GM19395 (cell line): ENCODE measurements at regions not wholly inside any gene's neighbourhood (a gene's known extent, or its start where the extent isn't known, plus 50 kb on each side); places are given as distances from the start of the nearest gene placed in this dataset.

Experiments
- ATAC-seq: cut with Tn5 transposase; IDR thresholded peaks from one replicate; pipeline ENCODE4 v1.9.1; 2021; ENCODE audit warnings: mild to moderate bottlenecking, moderate library complexity; ENCODE audit not compliant: unreplicated experiment

DNA sequence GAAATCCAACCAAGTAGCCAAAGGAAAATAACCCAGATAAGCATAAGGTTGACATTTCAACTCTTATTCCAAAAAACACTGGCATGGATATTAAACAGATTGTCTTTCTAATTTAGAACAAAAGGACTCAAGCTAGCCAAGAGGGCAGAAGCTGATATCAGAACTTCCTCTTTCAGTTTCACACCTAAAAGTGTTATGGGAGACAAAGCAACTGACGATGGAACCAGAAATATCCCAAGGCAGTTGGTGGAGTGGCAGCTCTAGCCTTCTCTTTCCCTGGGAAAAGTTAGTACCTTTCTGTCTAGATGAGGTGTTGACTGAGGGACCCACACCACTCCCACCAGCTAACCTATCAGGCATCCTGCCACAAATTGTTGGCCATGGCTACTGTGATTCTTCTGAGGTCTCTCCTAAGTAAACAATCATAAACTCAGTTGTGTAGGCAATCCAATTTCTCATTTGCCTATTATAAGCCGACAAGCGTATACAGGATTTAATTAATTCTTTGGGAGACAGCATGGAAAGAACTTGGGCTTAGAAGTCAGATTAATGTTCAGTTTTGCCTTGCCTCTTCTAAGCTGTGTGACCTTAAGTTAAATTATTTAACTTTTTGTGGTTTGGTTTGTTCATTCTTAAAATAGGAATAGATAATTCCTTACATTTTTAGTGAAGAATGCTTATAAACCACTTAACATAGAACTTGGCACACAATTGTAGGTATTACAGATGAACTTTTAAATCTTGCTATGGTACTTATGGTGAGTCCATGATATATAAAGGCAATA, 110.9 kb upstream of the ADAMTSL1 start:
- ATAC-seq: peak; percentile 55

DNA sequence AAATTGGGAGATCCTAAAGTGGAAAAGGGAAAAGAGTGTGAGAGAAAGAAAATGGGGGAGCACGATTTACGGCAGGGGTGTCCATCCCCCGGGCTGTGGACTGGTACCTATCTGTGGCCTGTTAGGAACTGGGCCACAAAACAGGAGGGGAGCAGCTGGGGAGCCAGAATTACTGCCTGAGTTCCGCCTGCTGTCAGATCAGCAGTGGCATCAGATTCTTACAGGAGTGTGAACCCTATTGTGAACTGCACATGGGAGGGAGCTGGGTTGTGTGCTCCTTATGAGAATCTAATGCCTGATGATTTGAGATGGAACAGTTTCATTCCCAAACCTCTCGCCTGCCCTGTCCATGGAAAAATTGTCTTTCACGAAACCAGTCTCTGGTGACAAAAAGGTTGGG, 108.3 kb upstream of the ADAMTSL1 start:
- no peak for ATAC-seq

DNA sequence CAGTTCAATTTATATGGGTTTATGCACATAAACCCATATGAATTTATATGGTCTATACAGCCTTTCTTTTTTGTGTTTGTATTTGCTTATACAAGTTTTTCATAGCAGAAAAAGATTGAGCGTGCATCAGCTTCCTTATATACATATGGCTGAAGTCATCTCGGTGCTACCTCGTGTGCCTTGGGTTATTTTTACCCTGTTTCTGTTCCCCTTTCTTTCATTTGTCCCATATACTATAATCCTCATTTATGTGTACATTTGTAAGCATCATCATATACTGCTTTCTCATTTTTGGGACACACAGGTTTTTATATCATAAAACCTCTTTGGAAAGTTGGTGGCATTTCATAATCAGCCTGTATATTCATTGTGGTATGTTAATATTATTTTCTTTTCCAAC, 107.8 kb upstream of the ADAMTSL1 start:
- peak; percentile 60 for ATAC-seq

DNA sequence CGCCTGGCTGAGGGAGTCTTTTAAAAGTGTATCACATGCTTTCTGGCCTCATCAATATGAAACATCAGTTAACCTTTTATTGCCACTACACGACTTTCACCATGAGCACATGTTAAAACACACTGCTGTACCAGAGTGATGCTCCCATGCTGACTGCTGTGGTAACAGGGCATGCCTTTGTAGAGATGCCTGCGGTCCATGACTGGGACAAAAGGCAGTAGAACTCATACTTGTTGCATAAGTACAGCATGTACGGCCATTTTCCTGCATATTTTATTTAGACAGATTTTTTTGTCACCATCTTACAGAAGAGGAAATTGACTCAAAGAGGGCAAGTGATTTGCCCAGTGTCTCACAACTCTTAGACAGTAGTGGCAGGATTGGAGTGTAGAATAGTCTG, 105.7 kb upstream of the ADAMTSL1 start:
- ATAC-seq: no peak

DNA sequence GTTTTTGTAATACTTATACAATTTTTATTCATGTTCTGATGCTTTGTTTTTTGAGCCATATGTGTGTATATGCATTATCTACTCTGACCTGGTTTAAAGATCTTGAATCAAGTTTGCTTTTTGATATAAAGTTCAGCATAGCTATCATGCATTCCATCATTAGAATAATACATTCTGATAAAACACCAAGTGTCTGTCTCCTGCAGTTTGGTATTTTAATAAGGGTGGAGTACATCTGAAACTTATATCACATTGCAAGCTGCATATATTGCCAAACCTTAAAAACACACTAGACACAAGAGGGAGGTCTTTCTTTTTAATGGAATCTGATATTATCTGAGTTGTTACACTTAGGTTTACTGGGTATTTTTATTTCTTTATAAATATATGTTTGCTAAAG, 102.8 kb upstream of the ADAMTSL1 start:
- ATAC-seq: no peak

DNA sequence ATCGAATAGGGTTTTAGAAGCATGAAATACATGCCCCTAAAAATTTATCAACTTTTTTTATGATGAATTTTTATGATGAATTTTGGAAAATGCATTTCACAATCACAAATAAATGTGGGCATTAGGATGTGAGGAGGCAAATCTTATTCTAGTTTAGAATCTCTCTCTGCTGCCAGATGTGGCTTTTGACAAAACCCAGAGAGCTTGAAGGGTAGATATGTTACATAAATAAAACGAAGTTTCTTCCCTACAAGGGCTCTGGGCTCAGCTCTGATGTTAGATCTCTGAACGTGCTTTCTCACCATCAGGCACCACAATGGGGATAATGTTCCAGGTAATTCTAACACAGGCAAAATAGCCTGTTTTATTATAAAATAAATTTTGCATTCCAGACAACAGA, 102.3 kb upstream of the ADAMTSL1 start:
- ATAC-seq: no peak

DNA sequence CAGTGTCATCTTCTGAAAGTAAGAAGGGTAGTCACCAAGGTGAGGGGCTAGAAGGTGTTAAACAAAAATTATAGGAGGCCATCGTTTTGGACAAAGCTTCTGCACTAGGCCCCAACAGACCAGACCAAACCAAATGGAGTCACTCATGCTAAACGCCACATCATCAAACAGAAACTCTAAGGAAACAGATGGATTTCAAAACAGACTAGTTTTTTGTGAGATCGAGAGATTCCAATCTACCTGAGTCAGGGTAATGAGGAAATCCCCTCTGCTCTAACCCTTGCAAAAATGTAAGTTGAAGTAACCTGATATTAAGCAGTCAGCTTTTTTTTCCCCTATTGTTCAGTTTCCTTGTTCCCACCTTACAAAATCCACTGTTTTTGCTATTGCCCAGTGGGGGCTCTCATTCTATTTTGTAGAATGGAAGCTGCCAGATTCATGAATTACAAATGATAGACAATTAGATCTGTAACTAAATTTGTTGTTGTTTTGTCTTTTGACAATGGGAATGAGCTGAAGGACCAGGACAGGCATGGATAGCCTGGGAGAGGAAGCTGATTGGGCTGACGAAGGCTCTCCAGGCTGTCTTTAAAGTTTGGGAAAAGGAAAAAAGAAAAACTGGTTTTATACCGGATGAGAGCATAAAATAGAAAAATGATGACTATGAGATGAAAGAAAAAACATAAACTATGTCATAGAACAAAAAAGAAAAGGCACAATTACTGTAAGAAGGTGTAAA, 94.7 kb upstream of the ADAMTSL1 start:
- no peak for ATAC-seq

DNA sequence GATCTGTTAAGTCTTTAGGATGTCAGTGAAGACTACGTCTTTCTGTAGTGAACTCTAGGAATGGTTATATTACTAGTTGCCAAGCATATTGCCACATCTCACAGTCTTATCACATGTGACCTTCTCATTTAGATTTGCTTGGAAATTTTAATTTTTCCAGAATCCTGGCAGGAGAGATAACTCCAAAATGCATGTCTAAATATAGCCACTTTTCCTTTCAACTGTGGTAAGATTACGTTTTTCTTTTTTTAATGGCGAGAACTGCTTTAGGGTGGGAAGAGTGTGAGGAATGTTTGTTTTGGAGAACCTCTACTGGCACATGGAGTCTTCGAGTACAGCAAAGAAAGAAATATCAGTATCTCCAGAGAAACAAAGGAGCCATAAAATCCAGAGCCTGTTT, 91.7 kb upstream of the ADAMTSL1 start:
- ATAC-seq: no peak

DNA sequence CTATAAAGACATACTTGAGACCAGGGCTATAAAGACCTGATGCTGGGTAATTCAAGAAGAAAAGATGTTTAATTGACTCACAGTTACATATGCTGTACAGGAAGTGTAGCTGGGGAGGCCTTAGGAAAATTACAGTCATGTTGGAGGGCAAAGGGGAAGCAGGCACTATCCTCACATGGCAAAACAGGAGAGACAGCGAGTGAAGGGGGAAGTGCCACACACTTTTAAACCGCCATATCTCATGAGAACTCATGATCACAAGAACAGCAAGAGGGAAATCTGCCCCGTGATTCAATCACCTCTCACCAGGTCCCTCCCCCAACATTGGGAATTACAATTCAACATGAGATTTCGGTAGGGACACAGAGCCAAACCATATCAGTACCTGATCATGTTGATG, 89.9 kb upstream of the ADAMTSL1 start:
- no peak for ATAC-seq

DNA sequence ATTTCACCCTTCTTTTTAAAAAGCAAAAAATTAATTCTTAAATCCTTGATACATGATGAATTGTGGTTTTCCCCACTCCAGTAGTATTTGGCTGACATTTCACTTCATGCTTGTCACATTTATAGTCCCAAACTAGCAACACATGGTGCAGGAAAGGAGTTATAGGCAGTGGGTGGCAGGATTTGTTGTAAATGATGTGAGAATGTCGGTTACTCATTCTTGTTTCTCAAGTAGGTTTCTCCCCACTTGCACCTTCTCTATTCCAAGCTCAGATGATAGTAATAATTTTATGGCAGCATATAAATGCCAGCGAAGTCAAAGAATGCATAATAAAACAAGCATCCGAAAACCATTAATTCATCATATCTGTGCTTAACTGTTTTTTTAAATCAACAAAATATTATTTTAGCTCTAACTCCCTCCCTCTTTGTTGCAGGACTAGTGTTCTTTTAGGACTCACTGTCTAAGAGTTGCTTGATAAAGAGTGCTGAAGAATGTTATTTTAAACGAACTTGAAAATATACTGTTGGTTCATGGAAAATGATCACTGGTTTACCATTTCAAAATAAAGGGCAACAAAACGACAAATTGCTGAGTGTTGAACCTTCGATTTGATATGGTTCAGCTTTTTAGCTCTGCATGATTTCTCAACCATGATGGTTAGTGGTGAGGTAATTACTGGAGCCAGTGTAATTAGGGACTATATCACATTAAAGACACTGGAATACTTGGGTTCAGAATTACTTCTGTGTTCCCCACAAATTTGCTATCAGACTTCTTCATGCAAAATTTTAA, 88.1 kb upstream of the ADAMTSL1 start:
- ATAC-seq: no peak

DNA sequence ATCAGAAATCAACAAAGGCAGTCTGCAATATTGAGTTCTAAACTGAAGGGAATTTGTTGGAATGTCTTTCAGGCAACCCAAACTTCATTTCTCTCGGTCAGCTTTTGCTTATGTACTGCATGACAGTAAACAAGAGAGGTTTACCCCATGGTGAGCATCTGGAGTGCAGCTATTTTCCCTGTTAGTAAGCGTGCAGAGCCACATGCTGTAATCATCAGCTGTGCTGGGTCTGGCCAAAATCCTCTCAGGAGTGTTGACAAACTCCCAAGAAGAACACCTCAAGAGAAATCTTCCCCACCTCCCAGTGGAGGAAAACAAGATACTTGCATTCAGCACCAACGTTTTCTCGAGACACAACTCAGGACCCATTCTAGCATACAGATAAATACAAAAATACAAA, 83.6 kb upstream of the ADAMTSL1 start:
- no peak for ATAC-seq

DNA sequence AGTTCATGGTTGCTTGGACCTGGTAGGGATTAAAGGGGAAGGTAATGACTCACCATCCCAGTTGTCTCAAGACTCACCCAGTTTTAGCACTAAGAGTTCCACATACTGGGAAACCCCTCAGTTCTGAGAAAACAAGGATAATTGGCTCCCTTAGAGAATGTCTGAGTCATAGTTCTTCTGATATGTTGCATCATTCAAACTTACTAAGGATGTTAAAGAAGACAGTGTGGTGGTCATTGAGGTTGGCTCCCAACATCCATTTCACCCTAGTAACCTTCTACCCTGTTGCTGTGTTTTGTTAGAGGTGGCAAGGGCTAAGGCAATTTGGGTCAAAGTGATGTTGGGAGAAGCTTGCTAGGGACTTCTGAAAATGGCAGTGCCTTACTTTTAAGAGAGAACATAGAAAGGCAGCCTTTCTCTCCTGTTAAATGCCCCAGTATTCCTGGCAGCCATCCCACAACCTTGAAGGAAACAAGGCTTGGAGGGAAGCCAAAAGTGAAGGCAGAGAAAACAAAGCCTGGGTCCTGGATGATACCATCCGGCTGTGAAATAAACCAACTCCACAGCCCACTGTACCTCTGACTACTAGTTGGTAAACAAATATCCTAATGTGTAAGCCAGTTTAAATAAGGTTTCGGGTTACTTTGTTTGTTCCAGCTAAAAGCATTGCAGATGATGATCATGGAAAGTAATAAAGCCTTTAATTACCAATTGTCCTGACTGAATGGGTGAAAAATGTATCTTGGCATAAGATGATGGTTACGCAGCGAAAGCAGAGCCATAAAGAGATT, 80.4 kb upstream of the ADAMTSL1 start:
- no peak for ATAC-seq

DNA sequence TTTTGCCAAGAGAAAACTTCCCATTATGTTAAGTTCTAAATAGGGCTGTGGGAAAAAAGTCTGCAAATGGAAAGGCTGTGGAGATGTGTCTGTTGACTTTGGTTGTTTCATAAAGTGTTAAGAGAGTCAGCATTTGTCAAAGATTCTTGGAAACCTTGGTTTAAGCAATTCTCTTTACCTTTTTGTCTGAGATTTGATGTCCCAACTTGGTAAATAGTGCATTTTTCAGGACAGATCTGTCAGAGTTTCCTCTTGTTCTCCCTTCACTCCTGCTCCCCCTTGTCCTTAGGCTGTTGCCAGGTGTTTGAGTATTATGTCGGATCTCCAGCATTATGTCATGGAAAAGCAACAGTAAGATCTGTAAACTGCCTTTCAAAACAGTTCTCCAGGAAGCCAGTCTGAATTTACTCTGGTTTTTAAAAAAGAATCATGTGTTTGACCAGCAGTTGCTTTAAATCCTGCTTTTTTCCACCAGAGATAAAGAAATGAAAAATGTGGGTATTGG, 79.1 kb upstream of the ADAMTSL1 start:
- ATAC-seq: no peak

DNA sequence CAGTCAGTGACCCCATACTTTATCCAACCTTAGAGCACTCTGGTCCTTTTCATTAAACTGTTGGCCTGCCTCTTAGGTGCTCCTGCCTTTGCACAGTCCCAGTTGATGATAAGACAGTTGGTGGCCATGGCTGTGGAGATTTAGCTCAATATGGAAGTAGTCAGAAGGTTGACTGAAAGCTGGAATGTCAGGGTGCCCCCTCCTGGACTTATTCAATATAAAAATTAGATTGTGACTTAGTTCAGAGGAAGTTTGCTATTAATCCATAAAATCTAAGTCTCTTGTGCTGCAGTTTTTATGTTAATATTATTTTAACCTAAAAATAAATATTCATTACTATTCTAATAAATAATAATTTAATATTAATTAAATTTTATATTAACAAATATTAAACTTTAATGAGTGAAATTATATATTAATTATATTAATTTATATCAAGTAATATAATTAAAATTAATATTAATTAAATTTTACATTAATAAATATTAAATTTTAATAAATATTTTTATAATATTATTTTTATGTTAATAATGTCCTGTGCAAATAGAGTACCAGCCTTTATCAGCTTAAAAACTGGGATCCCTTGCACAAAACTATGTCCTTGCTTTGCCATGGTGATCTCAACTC, 77.7 kb upstream of the ADAMTSL1 start:
- no peak for ATAC-seq

DNA sequence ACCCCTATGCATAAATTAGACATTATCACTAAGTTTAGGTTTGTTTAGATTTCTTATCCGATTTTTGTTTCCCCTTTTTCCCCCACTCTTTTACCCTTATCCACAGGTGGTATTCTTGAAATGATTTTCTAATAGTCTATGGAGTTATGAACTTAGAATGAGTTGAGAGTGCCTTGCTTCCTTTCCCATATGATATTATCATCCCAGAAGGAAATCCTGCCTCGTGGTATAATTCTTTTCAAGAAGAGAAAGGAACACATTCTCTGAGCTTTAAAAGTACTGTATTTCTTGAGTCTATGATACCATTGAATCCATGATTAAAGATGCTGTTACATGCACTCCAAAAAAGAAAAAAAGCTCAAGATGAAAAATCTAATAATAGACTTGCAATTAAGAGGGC, 76.9 kb upstream of the ADAMTSL1 start:
- no peak for ATAC-seq

DNA sequence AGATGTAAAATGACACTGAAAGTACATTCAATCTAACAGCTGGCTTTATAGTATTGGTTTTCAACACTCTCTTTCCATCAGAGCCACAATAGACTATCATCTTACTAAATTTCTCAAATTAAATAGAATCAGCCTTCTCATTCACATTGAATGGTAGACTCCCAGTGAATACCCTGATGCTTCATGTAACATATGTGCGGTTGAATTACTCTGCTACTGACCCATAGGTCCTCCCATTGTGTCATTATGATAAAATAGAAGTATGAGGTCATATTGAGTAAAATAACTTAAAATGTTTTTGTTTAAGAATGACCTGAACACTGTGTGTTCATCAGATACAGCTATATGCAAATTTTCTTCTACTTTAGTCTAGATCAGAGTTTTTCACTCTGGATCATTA, 75.9 kb upstream of the ADAMTSL1 start:
- no peak for ATAC-seq

DNA sequence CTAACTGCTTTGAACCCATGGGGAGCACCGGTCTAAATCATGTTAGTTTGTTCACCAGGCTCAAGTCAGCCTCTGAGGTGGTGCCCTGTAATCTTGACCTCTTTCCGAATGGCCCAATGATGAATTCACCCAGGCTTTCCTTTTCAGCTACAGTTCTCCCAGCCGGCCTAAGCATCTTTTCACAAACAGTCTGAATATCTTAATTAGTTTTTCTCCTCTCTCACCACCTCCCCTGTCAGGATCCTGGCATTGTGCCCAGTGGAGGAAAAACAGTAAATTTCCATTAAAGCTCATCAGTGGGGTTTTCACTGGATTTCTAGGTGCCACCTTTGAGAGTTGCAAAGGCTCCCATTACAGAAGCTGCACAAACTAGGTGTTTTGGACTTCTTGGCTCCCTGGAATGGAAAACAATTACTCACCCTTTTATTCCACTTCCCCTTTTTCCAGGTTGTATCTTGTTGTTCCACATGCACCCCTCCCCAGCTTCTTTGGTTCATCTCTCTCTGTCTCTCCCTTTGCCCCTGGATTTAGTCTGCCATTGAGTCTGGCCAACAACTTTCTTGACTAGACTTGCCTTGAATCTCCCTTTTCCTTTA, 69.4 kb upstream of the ADAMTSL1 start:
- ATAC-seq: no peak

DNA sequence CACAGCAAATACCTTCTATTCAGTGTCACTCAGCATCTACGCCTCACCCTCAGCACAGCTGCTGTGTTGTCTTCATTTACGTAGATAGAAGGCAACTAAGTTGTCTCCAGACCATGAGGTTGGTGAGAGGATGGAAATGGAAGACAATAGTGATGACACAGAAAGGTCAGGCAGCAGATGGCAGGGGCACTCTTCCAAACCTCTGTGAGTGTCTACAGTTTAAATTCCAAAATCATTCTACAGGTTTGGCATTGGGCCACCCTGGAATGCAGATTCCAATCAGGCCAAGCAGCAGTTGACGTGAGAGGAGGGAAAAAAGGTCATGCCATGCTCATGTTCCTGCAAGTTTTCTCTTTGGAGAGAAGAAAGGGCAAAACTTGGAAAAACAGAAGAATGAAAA, 68.7 kb upstream of the ADAMTSL1 start:
- ATAC-seq: no peak

DNA sequence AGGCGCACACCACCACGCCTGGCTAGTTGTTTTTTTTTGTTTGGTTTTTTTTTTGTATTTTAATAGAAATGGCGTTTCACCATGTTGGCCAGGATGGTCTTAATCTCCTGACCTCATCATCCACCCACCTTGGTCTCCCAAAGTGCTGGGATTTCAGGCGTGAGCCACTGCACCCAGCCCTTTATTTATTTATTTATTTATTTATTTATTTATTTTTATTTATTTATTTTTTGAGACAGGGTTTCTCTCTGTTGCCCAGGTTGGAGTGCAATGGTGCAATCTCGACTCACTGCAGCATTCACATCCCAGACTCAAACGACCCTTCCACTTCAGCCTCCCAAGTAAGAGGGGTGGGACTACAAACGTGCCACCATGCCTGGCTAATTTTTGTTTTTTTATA, 63.0 kb upstream of the ADAMTSL1 start:
- no peak for ATAC-seq

DNA sequence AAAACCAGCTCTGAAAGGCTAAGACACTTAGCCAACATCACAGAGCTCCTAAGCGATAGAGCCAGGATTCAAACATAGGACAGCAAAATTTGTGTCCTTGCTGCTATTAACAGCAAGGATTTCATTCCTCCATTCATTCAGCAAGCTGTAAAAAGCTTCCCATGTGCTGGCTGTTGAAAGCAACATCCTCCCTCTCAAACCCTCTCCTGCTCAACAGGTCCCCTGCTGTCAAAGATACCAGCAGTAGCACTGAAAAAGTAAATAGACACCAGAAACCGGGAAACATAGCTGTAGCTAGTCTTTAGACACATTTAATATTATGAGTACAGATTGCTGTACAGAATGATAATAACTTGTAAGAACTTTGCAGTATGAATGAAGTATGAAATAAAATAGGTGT, 52.6 kb upstream of the ADAMTSL1 start:
- ATAC-seq: no peak
